SK-N-SH treated with all-trans-retinoic acid at 6 μM for 48 hours (cell line): ENCODE measurements at regions not wholly inside any gene's neighbourhood (a gene's known extent, or its start where the extent isn't known, plus 50 kb on each side); places are given as distances from the start of the nearest gene placed in this dataset.

ENCODE experiments used
- ATAC-seq: fragments of 200-7000 bp; cut with Tn5 transposase; 3 replicates; pipeline ENCODE4 v1.9.1; 2020; ENCODE audit warnings: mild to moderate bottlenecking, moderate library complexity
- ARNTL ChIP-seq: fragments of 450-650 bp; formaldehyde crosslinking; IDR thresholded peaks from 2 replicates; pipeline ENCODE4 v1.5.0; 2020; ENCODE audit warnings: low read depth, mild to moderate bottlenecking, moderate library complexity, borderline replicate concordance
- BACH2 ChIP-seq: fragments of 250-450 bp; sonication (Bioruptor Pico); IDR thresholded peaks from 2 replicates; pipeline ENCODE4 v1.9.0; 2021; ENCODE audit warnings: mild to moderate bottlenecking, borderline replicate concordance
- CSDC2 ChIP-seq: fragments of 250-450 bp; sonication (Bioruptor Pico); IDR thresholded peaks from 2 replicates; pipeline ENCODE4 v1.5.0; 2020; ENCODE audit warnings: mild to moderate bottlenecking, moderate library complexity
- ESRRG ChIP-seq: fragments of 250-450 bp; sonication (Bioruptor Pico); IDR thresholded peaks from 2 replicates; pipeline ENCODE4 v1.6.1; 2021; ENCODE audit warnings: mild to moderate bottlenecking
- GLIS3 ChIP-seq: fragments of 250-450 bp; sonication (Bioruptor Pico); IDR thresholded peaks from 2 replicates; pipeline ENCODE4 v1.5.0; 2020; ENCODE audit warnings: mild to moderate bottlenecking, moderate library complexity
- ISL1 ChIP-seq: fragments of 250-450 bp; sonication (Bioruptor Pico); IDR thresholded peaks from 2 replicates; pipeline ENCODE4 v2.1.2; 2022; ENCODE audit warnings: mild to moderate bottlenecking, moderate library complexity
- OSR1 ChIP-seq: fragments of 250-450 bp; sonication (Bioruptor Pico); IDR thresholded peaks from 2 replicates; pipeline ENCODE4 v1.8.0; 2022; ENCODE audit warnings: moderate library complexity, mild to moderate bottlenecking, inconsistent platforms
- PPARA ChIP-seq: fragments of 250-450 bp; sonication (Bioruptor Pico); IDR thresholded peaks from 2 replicates; pipeline ENCODE4 v1.5.0; 2020; ENCODE audit warnings: mild to moderate bottlenecking, borderline replicate concordance
- RARB ChIP-seq: fragments of 250-450 bp; sonication (Bioruptor Pico); IDR thresholded peaks from 2 replicates; pipeline ENCODE4 v1.8.0; 2021; ENCODE audit warnings: mild to moderate bottlenecking, moderate library complexity
- SNAI2 ChIP-seq: fragments of 250-450 bp; sonication (Bioruptor Pico); IDR thresholded peaks from 2 replicates; pipeline ENCODE4 v1.5.0; 2020; ENCODE audit warnings: mild to moderate bottlenecking, moderate library complexity
- TCF4 ChIP-seq: fragments of 250-450 bp; sonication (Bioruptor Pico); IDR thresholded peaks from 2 replicates; pipeline ENCODE4 v1.8.0; 2021; ENCODE audit warnings: mild to moderate bottlenecking, moderate library complexity, borderline replicate concordance
- TOX ChIP-seq: fragments of 250-450 bp; sonication (Bioruptor Pico); IDR thresholded peaks from 2 replicates; pipeline ENCODE4 v1.8.0; 2021; ENCODE audit warnings: mild to moderate bottlenecking, moderate library complexity, borderline replicate concordance
- ZC3H10 ChIP-seq: fragments of 250-450 bp; sonication (Bioruptor Pico); IDR thresholded peaks from 2 replicates; pipeline ENCODE4 v1.5.1; 2021; ENCODE audit warnings: mild to moderate bottlenecking, moderate library complexity
- ZFP3 ChIP-seq: fragments of 250-450 bp; sonication (Bioruptor Pico); IDR thresholded peaks from 2 replicates; pipeline ENCODE4 v1.5.0; 2020; ENCODE audit warnings: mild to moderate bottlenecking, moderate library complexity
- ZFP30 ChIP-seq: fragments of 450-650 bp; formaldehyde crosslinking; IDR thresholded peaks from 2 replicates; pipeline ENCODE4 v1.5.0; 2022; ENCODE audit warnings: mild to moderate bottlenecking, moderate library complexity
- ZNF565 ChIP-seq: fragments of 450-650 bp; formaldehyde crosslinking; conservative IDR thresholded peaks from 2 replicates; pipeline ENCODE4 v1.5.0; 2020; ENCODE audit warnings: low read depth, mild to moderate bottlenecking, moderate library complexity
- ZNF70 ChIP-seq: fragments of 450-650 bp; formaldehyde crosslinking; IDR thresholded peaks from 2 replicates; pipeline ENCODE4 v1.5.0; 2020; ENCODE audit warnings: mild to moderate bottlenecking, moderate library complexity
- TF ChIP-seq, protein P1 (sequence below): fragments of 250-450 bp; sonication (Bioruptor Pico); IDR thresholded peaks from 2 replicates; pipeline ENCODE4 v1.8.0; 2020; ENCODE audit warnings: mild to moderate bottlenecking, moderate library complexity, borderline replicate concordance
- TF ChIP-seq, protein P2 (sequence below): fragments of 250-450 bp; sonication (Bioruptor Pico); IDR thresholded peaks from 2 replicates; pipeline ENCODE4 v1.5.1; 2021; ENCODE audit warnings: mild to moderate bottlenecking, moderate library complexity
- TF ChIP-seq, protein P3 (sequence below): fragments of 250-450 bp; sonication (Bioruptor Pico); IDR thresholded peaks from 2 replicates; pipeline ENCODE4 v1.8.0; 2021; ENCODE audit warnings: low read depth, mild to moderate bottlenecking, moderate library complexity, borderline replicate concordance
- TF ChIP-seq, protein P4 (sequence below): fragments of 250-450 bp; sonication (Bioruptor Pico); IDR thresholded peaks from 2 replicates; pipeline ENCODE4 v1.5.0; 2020; ENCODE audit warnings: mild to moderate bottlenecking, moderate library complexity

DNA sequence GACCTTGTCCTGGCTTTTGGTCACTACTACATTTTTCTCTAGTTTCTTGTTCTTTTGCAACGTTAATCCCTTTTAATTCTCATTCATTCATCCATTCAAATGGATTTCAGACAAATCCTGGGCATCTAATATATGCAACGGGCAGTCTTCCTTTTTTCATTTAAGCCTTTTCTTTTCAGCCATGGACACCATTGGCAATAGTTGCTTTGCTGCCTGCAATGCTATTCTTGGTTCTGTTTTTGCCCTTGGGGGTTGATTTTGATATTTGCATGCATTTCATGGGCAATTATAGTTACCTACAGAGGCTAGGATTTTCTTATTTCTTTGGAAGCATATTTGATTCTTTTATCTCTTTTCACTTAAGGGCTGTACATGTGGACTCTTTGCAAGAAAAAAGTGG, 180.5 kb upstream of the ARX start:
- no peak for ATAC-seq
- TF ChIP-seq, protein P1, sequence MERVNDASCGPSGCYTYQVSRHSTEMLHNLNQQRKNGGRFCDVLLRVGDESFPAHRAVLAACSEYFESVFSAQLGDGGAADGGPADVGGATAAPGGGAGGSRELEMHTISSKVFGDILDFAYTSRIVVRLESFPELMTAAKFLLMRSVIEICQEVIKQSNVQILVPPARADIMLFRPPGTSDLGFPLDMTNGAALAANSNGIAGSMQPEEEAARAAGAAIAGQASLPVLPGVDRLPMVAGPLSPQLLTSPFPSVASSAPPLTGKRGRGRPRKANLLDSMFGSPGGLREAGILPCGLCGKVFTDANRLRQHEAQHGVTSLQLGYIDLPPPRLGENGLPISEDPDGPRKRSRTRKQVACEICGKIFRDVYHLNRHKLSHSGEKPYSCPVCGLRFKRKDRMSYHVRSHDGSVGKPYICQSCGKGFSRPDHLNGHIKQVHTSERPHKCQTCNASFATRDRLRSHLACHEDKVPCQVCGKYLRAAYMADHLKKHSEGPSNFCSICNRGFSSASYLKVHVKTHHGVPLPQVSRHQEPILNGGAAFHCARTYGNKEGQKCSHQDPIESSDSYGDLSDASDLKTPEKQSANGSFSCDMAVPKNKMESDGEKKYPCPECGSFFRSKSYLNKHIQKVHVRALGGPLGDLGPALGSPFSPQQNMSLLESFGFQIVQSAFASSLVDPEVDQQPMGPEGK (CRISPR knock-in tag) = no peak
- TF ChIP-seq CSDC2 (CRISPR knock-in tag) = no peak
- no peak for TF ChIP-seq GLIS3 (CRISPR knock-in tag)
- no peak for TF ChIP-seq BACH2 (CRISPR knock-in tag)
- TF ChIP-seq OSR1 (CRISPR knock-in tag) = no peak
- TF ChIP-seq ESRRG (CRISPR knock-in tag) = no peak
- TF ChIP-seq, protein P2, sequence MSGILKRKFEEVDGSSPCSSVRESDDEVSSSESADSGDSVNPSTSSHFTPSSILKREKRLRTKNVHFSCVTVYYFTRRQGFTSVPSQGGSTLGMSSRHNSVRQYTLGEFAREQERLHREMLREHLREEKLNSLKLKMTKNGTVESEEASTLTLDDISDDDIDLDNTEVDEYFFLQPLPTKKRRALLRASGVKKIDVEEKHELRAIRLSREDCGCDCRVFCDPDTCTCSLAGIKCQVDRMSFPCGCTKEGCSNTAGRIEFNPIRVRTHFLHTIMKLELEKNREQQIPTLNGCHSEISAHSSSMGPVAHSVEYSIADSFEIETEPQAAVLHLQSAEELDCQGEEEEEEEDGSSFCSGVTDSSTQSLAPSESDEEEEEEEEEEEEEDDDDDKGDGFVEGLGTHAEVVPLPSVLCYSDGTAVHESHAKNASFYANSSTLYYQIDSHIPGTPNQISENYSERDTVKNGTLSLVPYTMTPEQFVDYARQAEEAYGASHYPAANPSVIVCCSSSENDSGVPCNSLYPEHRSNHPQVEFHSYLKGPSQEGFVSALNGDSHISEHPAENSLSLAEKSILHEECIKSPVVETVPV (CRISPR knock-in tag) = no peak
- TF ChIP-seq TOX (CRISPR knock-in tag) = no peak
- no peak for TF ChIP-seq ZNF70 (CRISPR knock-in tag)
- no peak for TF ChIP-seq ISL1 (CRISPR knock-in tag)
- TF ChIP-seq ZFP30 (CRISPR knock-in tag) = no peak
- no peak for TF ChIP-seq ZNF565 (CRISPR knock-in tag)
- TF ChIP-seq TCF4 (CRISPR knock-in tag) = no peak
- no peak for TF ChIP-seq PPARA (CRISPR knock-in tag)

DNA sequence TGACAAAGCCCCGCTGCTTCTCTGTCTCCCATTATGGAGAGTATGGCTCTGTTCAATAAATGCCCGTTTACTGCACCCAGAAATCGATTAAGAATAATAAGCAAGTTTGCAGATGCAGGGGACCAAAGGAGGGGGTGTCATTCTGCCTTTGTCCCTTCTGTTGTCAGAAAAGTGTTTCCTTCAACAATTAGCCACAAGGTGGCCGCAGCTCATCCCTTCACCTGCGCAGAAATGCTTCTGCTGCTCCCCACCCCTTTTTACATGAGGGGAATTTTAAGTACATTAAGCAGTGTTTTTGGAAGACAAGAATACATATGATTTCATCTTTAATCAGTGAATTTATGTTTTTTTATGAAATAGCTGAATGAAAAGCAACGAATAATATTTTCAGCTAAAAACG, 175.6 kb upstream of the ARX start:
- no peak for ATAC-seq
- no peak for TF ChIP-seq SNAI2 (CRISPR knock-in tag)
- no peak for TF ChIP-seq BACH2 (CRISPR knock-in tag)
- TF ChIP-seq, protein P3, sequence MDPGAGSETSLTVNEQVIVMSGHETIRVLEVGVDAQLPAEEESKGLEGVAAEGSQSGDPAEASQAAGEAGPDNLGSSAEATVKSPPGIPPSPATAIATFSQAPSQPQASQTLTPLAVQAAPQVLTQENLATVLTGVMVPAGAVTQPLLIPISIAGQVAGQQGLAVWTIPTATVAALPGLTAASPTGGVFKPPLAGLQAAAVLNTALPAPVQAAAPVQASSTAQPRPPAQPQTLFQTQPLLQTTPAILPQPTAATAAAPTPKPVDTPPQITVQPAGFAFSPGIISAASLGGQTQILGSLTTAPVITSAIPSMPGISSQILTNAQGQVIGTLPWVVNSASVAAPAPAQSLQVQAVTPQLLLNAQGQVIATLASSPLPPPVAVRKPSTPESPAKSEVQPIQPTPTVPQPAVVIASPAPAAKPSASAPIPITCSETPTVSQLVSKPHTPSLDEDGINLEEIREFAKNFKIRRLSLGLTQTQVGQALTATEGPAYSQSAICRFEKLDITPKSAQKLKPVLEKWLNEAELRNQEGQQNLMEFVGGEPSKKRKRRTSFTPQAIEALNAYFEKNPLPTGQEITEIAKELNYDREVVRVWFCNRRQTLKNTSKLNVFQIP (CRISPR knock-in tag) = no peak
- TF ChIP-seq ZFP3 (CRISPR knock-in tag) = no peak
- no peak for TF ChIP-seq RARB (CRISPR knock-in tag)
- TF ChIP-seq, protein P2 (CRISPR knock-in tag) = no peak
- TF ChIP-seq CSDC2 (CRISPR knock-in tag) = no peak
- TF ChIP-seq, protein P4, sequence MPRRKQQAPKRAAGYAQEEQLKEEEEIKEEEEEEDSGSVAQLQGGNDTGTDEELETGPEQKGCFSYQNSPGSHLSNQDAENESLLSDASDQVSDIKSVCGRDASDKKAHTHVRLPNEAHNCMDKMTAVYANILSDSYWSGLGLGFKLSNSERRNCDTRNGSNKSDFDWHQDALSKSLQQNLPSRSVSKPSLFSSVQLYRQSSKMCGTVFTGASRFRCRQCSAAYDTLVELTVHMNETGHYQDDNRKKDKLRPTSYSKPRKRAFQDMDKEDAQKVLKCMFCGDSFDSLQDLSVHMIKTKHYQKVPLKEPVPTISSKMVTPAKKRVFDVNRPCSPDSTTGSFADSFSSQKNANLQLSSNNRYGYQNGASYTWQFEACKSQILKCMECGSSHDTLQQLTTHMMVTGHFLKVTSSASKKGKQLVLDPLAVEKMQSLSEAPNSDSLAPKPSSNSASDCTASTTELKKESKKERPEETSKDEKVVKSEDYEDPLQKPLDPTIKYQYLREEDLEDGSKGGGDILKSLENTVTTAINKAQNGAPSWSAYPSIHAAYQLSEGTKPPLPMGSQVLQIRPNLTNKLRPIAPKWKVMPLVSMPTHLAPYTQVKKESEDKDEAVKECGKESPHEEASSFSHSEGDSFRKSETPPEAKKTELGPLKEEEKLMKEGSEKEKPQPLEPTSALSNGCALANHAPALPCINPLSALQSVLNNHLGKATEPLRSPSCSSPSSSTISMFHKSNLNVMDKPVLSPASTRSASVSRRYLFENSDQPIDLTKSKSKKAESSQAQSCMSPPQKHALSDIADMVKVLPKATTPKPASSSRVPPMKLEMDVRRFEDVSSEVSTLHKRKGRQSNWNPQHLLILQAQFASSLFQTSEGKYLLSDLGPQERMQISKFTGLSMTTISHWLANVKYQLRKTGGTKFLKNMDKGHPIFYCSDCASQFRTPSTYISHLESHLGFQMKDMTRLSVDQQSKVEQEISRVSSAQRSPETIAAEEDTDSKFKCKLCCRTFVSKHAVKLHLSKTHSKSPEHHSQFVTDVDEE = no peak
- no peak for TF ChIP-seq ESRRG (CRISPR knock-in tag)
- no peak for TF ChIP-seq OSR1 (CRISPR knock-in tag)
- TF ChIP-seq PPARA (CRISPR knock-in tag) = no peak
- no peak for TF ChIP-seq ZNF70 (CRISPR knock-in tag)
- TF ChIP-seq ZC3H10 (CRISPR knock-in tag) = no peak
- no peak for TF ChIP-seq ARNTL
- no peak for TF ChIP-seq TOX (CRISPR knock-in tag)
- no peak for TF ChIP-seq ZFP30 (CRISPR knock-in tag)
- no peak for TF ChIP-seq ZNF565 (CRISPR knock-in tag)
- TF ChIP-seq ISL1 (CRISPR knock-in tag) = no peak

DNA sequence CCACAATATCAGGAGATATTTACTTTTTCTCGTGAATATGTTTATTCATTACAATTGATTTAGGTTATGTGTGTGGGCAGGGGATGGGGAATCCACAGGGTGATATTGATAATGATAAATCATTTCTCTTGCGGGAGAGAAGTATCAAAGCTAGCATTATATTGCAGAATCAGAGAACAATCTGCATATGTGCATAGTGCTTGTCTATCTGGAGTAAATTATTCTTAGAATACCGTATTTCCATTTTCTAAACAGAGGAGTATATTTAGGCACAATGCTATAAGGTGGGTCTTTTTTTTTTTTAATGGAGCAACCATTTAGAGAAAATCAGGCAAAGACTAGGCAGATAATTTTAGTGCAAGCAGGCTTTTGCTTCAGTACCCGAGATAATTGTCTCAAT, 166.0 kb upstream of the ARX start:
- ATAC-seq = no peak
- TF ChIP-seq BACH2 (CRISPR knock-in tag) (no peak), ZNF70 (CRISPR knock-in tag) (no peak), ZFP30 (CRISPR knock-in tag) (no peak), ARNTL (no peak), SNAI2 (CRISPR knock-in tag) (no peak)
- TF ChIP-seq, protein P2 (CRISPR knock-in tag) = no peak
- TF ChIP-seq, protein P4 = no peak
